ENCODE measurements at regions not wholly inside any gene's neighbourhood (a gene's known extent, or its start where the extent isn't known, plus 50 kb on each side); places are given as distances from the start of the nearest gene placed in this dataset.

- POLR2A ChIA-PET = no interaction called here
- DNase-seq (ENCODE audit: extremely low spot score) = no peak
- TF ChIP-seq L3MBTL2 (conservative IDR thresholded peaks at IDR 0.05) (no peak), FOXK2 (IDR thresholded peaks at IDR 0.05) (no peak)
- CTCF ChIA-PET = no interaction called here
These were observed 101.5 kb upstream of the OGFRL1 start for GRCh38 chr6:71187141-71187540.

- ChIA-PET CTCF (interaction anchor here (0.7 to 1.2 kb wide), 6 partner anchors 11 to 159 kb away, joined by 3 to 4 read pairs (median 3); no protein-coding TSS in a partner anchor), POLR2A (interaction anchor here (0.6 to 1.8 kb wide), 2 partner anchors 10 to 97 kb away, joined by 3 to 6 read pairs; partner anchors contain the start of gene OGFRL1)
- no peak for TF ChIP-seq ZNF384 (IDR thresholded peaks at IDR 0.05)
- no peak for TF ChIP-seq ELF4 (IDR thresholded peaks at IDR 0.05)
- no peak for TF ChIP-seq NFRKB (IDR thresholded peaks at IDR 0.05)
- no peak for TF ChIP-seq BHLHE40 (IDR thresholded peaks at IDR 0.05; ENCODE audit: borderline replicate concordance)
- TF ChIP-seq HDGF (IDR thresholded peaks at IDR 0.05; ENCODE audit: borderline replicate concordance) = no peak
- TF ChIP-seq FOXM1 (IDR thresholded peaks at IDR 0.05; ENCODE audit: borderline replicate concordance) = no peak
- no peak for TF ChIP-seq TARDBP (IDR thresholded peaks at IDR 0.05)
- TF ChIP-seq FOXA1 (IDR thresholded peaks at IDR 0.05) = no peak
- TF ChIP-seq PKNOX1 (IDR thresholded peaks at IDR 0.05) = no peak
- TF ChIP-seq SUZ12 (IDR thresholded peaks at IDR 0.05) = no peak
- no peak for TF ChIP-seq CTBP1 (IDR thresholded peaks at IDR 0.05; ENCODE audit: borderline replicate concordance)
- no peak for TF ChIP-seq FOXK2 (IDR thresholded peaks at IDR 0.05)
- TF ChIP-seq ARNT (IDR thresholded peaks at IDR 0.05) = no peak
- TF ChIP-seq LEF1 (IDR thresholded peaks at IDR 0.05; ENCODE audit: borderline replicate concordance) = no peak
- TF ChIP-seq SP1 (IDR thresholded peaks at IDR 0.05) = no peak
- TF ChIP-seq L3MBTL2 (conservative IDR thresholded peaks at IDR 0.05) = no peak
- DNase-seq (ENCODE audit: extremely low spot score) = no peak
These were observed 97.8 kb upstream of the OGFRL1 start for GRCh38 chr6:71190809-71191208.

GRCh38 chr6:71194724-71195123 lies 93.9 kb upstream of the OGFRL1 start:
- TF ChIP-seq FOXK2 (IDR thresholded peaks at IDR 0.05) (no peak), ZNF384 (IDR thresholded peaks at IDR 0.05) (no peak), SP1 (IDR thresholded peaks at IDR 0.05) (no peak), NFRKB (IDR thresholded peaks at IDR 0.05) (no peak), SUZ12 (IDR thresholded peaks at IDR 0.05) (no peak), BHLHE40 (IDR thresholded peaks at IDR 0.05; ENCODE audit: borderline replicate concordance) (no peak), HDGF (IDR thresholded peaks at IDR 0.05; ENCODE audit: borderline replicate concordance) (no peak), L3MBTL2 (conservative IDR thresholded peaks at IDR 0.05) (no peak), CTBP1 (IDR thresholded peaks at IDR 0.05; ENCODE audit: borderline replicate concordance) (no peak), LEF1 (IDR thresholded peaks at IDR 0.05; ENCODE audit: borderline replicate concordance) (no peak), PKNOX1 (IDR thresholded peaks at IDR 0.05) (no peak), FOXM1 (IDR thresholded peaks at IDR 0.05; ENCODE audit: borderline replicate concordance) (no peak), ELF4 (IDR thresholded peaks at IDR 0.05) (no peak), FOXA1 (IDR thresholded peaks at IDR 0.05) (no peak), ARNT (IDR thresholded peaks at IDR 0.05) (no peak), TARDBP (IDR thresholded peaks at IDR 0.05) (no peak)
- ChIA-PET CTCF (no interaction called here), POLR2A (no interaction called here)
- no peak for DNase-seq (ENCODE audit: extremely low spot score)

- POLR2A ChIA-PET = no interaction called here
- CTCF ChIA-PET = interaction anchor here (0.6 kb wide), 1 partner anchor 225 kb away, joined by 3 read pairs; no protein-coding TSS in a partner anchor
- TF ChIP-seq L3MBTL2 (conservative IDR thresholded peaks at IDR 0.05) = no peak
- no peak for TF ChIP-seq ZNF384 (IDR thresholded peaks at IDR 0.05)
- no peak for TF ChIP-seq HDGF (IDR thresholded peaks at IDR 0.05; ENCODE audit: borderline replicate concordance)
- no peak for TF ChIP-seq LEF1 (IDR thresholded peaks at IDR 0.05; ENCODE audit: borderline replicate concordance)
- no peak for TF ChIP-seq PKNOX1 (IDR thresholded peaks at IDR 0.05)
- no peak for TF ChIP-seq SP1 (IDR thresholded peaks at IDR 0.05)
- TF ChIP-seq ELF4 (IDR thresholded peaks at IDR 0.05) = no peak
- TF ChIP-seq ARNT (IDR thresholded peaks at IDR 0.05) = no peak
- TF ChIP-seq SUZ12 (IDR thresholded peaks at IDR 0.05) = no peak
- TF ChIP-seq BHLHE40 (IDR thresholded peaks at IDR 0.05; ENCODE audit: borderline replicate concordance) = no peak
- no peak for TF ChIP-seq FOXA1 (IDR thresholded peaks at IDR 0.05)
- no peak for TF ChIP-seq NFRKB (IDR thresholded peaks at IDR 0.05)
- no peak for TF ChIP-seq TARDBP (IDR thresholded peaks at IDR 0.05)
- no peak for TF ChIP-seq FOXK2 (IDR thresholded peaks at IDR 0.05)
- TF ChIP-seq FOXM1 (IDR thresholded peaks at IDR 0.05; ENCODE audit: borderline replicate concordance) = no peak
- no peak for TF ChIP-seq CTBP1 (IDR thresholded peaks at IDR 0.05; ENCODE audit: borderline replicate concordance)
- no peak for DNase-seq (ENCODE audit: extremely low spot score)
These were observed 91.3 kb upstream of the OGFRL1 start for GRCh38 chr6:71197267-71197666.

GRCh38 chr6:71197780-71198179 lies 90.8 kb upstream of the OGFRL1 start:
- peak; percentile 15 for DNase-seq (ENCODE audit: extremely low spot score)
- POLR2A ChIA-PET = interaction anchor here (1.0 kb wide), 1 partner anchor 33 kb away, joined by 3 read pairs; no protein-coding TSS in a partner anchor
- TF ChIP-seq PKNOX1 (IDR thresholded peaks at IDR 0.05) (peak; percentile 17), BHLHE40 (IDR thresholded peaks at IDR 0.05; ENCODE audit: borderline replicate concordance) (no peak), ARNT (IDR thresholded peaks at IDR 0.05) (no peak), SP1 (IDR thresholded peaks at IDR 0.05) (no peak)
- CTCF ChIA-PET = interaction anchor here (0.6 kb wide), 1 partner anchor 225 kb away, joined by 3 read pairs; no protein-coding TSS in a partner anchor

GRCh38 chr6:71198908-71199307 lies 89.7 kb upstream of the OGFRL1 start:
- ChIA-PET POLR2A (interaction anchor here (1.0 kb wide), 1 partner anchor 34 kb away, joined by 3 read pairs; no protein-coding TSS in a partner anchor), CTCF (interaction anchor here (0.7 kb wide), 2 partner anchors 208 to 298 kb away, joined by 3 read pairs; no protein-coding TSS in a partner anchor)
- TF ChIP-seq FOXM1 (IDR thresholded peaks at IDR 0.05; ENCODE audit: borderline replicate concordance) (no peak), L3MBTL2 (conservative IDR thresholded peaks at IDR 0.05) (no peak), SP1 (IDR thresholded peaks at IDR 0.05) (no peak), HDGF (IDR thresholded peaks at IDR 0.05; ENCODE audit: borderline replicate concordance) (no peak), ZNF384 (IDR thresholded peaks at IDR 0.05) (no peak), FOXK2 (IDR thresholded peaks at IDR 0.05) (no peak), BHLHE40 (IDR thresholded peaks at IDR 0.05; ENCODE audit: borderline replicate concordance) (no peak), ELF4 (IDR thresholded peaks at IDR 0.05) (no peak), SUZ12 (IDR thresholded peaks at IDR 0.05) (no peak), LEF1 (IDR thresholded peaks at IDR 0.05; ENCODE audit: borderline replicate concordance) (no peak), FOXA1 (IDR thresholded peaks at IDR 0.05) (no peak), CTBP1 (IDR thresholded peaks at IDR 0.05; ENCODE audit: borderline replicate concordance) (no peak), TARDBP (IDR thresholded peaks at IDR 0.05) (no peak), ARNT (IDR thresholded peaks at IDR 0.05) (no peak), NFRKB (IDR thresholded peaks at IDR 0.05) (no peak)
- no peak for DNase-seq (ENCODE audit: extremely low spot score)
